ENCODE measurements at regions not wholly inside any gene's neighbourhood (a gene's known extent, or its start where the extent isn't known, plus 50 kb on each side); places are given as distances from the start of the nearest gene placed in this dataset.
"Not testable (repeated sequence)": the region's sequence is repeated elsewhere in the genome, so short reads cannot be mapped to it uniquely, and the experiment has no call there.

DNA sequence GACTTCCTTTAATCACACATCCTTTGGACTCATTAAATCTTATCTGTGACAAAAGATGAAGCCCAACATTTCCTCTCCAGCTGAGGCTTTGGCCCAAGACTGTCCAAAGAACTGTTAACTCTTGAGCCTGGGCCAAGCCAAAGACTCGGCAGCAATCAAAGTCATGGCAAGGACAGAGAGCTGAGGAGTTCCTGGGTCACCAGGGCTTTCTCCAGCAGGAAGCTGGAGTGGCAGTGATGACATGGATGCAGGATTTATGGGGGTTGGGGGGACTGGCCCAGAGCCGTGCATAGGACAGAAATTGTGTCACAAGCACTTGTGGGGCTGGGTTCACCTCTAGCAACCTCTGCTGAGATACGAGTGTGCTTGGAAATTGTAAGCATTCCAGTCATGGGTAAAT is 440.3 kb downstream of the PLK2 start:
- no peak for DNase-seq (ENCODE audit: low read depth in 2 of 2)

DNA sequence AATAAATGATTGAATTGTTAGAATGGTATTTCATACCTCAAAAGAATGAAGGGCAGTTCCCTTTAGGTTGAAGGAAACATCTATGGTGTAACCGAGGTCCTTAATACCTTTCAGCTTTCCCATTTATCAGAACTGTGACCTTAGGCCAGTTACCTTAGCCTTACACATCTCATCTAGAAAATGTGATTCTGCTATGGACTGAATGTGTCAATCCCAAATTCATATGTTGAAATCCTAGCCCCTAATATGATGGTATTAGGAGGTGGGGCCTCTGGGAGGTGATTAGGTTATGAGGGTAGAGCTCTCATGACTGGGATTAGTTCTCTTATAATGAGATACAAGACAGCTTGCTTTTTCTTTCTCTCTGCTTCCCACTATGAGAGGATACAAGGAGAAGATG is 441.9 kb downstream of the PLK2 start:
- no peak for DNase-seq (ENCODE audit: low read depth in 2 of 2)

GRCh38 chr5:58016877-58017276 is 443.0 kb downstream of the PLK2 start:
- DNase-seq (ENCODE audit: low read depth in 2 of 2): no peak

- DNase-seq (ENCODE audit: low read depth in 2 of 2): no peak
These were observed 443.5 kb downstream of the PLK2 start for GRCh38 chr5:58016358-58016757.

DNA sequence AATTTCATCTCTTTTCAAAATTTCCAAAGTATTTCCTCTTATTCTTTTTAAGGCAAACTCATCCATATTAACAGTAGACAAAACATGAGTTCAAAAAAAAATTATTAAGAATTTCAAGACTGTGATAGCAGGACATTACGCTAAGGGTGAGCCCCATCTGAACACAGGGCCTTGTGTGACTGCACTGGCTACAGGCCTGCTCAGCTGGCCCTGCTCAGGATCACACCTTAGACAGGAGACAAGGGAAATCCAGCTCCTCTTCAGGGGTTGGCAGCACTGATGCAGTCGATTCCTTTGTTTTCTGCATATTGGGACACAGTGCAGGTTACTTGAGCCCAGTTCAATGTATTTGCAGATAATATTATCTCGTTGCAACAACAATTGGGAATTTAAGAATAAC is 444.7 kb downstream of the PLK2 start:
- no peak for DNase-seq (ENCODE audit: low read depth in 2 of 2)

GRCh38 chr5:58013542-58014258 is 446.2 kb downstream of the PLK2 start:
- DNase-seq (ENCODE audit: low read depth in 2 of 2): no peak

DNA sequence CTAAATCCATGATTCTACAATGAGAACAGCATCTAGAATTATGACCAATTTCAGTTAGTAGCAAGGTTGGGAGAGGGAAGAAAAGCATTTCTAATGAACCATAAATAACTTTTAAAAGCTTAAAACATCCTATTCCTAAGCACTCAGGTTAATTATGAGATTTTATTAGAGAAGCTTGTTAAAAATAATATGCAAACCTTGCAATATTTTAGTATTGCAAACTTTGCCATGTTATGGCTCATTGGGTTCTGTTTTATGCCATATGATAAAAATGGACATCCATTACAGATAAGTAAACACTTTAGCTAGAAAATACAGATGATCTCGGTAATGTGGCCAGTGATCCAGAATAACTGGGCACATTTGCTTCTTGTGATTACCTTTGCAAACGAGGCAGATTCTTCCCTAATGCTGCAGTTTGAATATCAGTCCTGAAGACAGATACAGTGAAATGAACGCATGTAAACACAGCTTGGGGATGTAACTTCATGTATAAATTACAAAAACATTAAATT is 447.0 kb downstream of the PLK2 start:
- no peak for DNase-seq (ENCODE audit: low read depth in 2 of 2)

- no peak for DNase-seq (ENCODE audit: low read depth in 2 of 2)
These were observed 447.8 kb downstream of the PLK2 start for GRCh38 chr5:58012102-58012501.

DNA sequence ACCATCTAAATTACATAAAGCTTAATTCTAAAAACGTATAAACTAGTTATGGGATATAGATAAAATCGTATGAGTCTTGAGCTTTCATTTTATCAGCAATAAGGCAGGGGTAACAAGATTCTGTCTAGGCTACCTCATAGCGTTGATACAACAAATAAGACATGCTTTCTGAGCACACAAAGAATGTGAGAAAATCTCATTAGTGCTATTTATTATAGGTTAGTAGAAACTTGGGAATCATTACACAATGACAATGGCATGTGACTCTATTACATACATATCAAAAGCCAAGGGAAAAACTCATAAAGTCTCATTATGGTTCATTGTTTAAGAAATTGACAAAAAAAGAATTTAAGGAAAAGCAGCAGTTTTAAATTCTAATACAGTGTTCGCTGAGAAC is 448.6 kb downstream of the PLK2 start:
- no peak for DNase-seq (ENCODE audit: low read depth in 2 of 2)

DNA sequence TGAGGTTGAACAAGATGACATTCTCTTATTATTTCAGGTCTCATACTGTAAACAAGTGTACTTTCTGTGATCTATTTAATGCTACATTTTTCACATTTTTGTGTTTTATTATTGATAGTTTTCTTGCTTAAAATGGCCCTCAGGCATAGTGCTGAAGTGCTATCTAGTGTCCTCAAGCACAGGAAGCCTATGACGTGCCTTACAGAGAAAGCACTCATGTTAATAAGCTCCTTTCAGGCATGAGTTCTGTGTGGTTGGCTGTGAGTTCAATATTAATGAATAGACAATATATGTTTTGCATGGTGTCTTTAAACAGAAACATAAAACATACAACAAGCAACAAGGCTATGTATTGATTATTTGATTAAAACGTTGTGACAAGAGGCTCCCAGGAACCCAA is 450.1 kb downstream of the PLK2 start:
- DNase-seq (ENCODE audit: low read depth in 2 of 2): no peak

GRCh38 chr5:58002323-58002722 is 457.6 kb downstream of the PLK2 start:
- no peak for DNase-seq (ENCODE audit: low read depth in 2 of 2)

DNA sequence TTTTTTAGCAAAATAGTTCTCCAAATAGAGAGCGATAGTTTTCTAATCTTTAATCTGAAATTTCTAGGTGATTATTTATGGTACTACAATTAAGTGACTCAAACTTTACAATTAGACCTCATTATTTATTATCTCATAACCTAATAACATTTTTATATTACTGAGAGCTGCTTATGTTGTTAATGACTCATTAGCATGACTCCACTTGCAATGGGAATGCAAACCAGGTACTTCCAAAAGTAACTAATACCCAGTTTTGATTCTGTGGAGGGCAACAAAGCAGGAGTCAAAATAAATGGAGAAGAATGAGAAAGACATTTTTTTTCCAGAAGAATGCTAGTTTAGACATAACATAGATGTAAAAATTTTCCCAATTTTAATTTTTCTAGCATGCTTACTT is 466.0 kb downstream of the PLK2 start:
- DNase-seq (ENCODE audit: low read depth in 2 of 2): no peak

DNA sequence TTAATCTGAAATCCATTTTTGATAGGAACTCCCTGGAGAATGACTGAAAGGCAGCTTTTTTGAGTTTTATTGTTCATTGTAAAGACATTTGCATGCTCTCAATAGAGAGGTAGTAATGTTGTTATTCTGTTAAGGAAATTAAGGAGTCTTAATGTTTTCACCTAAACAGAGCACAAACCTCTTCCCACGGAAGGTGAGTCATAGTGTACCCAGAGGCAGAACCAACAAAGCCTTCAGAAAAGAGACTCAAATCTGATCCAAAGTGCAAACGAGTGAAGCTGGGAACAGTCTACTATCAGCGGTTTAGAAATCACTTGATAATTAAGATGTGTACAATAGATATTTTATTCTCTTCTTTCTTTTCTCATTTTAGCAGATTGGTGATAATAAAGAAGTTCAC is 470.5 kb downstream of the PLK2 start:
- DNase-seq (ENCODE audit: low read depth in 2 of 2): no peak

DNA sequence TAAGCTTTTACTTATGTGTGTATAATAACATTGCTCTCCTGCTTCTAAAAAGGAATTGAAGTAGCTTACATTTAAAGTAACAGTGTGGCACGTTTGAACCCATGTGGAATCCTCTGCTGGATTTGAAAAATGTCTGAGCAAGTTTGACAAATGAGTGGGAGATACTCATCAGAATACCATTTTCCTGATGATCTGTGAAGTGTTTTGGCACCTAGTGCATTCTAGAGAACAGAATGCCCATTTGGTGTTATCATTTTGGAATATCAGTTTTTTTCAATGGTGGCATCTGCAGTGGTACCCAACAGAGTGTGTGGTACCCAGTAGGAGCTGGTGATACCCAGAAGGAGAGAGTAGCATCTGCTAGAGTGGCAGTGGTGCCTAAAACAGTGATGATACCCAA is 471.1 kb downstream of the PLK2 start:
- no peak for DNase-seq (ENCODE audit: low read depth in 2 of 2)

- DNase-seq (ENCODE audit: low read depth in 2 of 2): no peak
These were observed 472.3 kb downstream of the PLK2 start for GRCh38 chr5:57987552-57987951.

GRCh38 chr5:57986761-57987341 is 473.0 kb downstream of the PLK2 start:
- no peak for DNase-seq (ENCODE audit: low read depth in 2 of 2)

- DNase-seq (ENCODE audit: low read depth in 2 of 2): no peak
These were observed 476.5 kb downstream of the PLK2 start for GRCh38 chr5:57983426-57983825.

DNA sequence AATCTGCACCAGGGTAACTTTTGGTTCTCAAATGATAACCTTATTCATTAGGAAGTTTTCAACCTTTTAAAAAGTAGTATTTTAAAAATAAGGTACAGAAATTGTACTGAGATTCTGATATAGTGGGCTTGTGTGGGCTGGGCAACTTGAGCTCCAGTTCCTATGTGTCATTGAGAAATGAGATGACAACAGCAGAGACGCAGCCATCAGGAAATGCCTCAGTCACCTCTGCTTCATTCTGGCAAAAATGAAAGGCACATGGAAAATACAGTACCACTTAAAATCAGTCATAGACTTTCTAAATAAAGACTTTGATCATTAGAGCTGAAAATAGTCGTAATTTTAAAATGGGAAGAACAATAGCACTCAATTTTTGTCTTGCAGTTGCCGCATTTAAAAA is 480.2 kb downstream of the PLK2 start:
- no peak for DNase-seq (ENCODE audit: low read depth in 2 of 2)

DNA sequence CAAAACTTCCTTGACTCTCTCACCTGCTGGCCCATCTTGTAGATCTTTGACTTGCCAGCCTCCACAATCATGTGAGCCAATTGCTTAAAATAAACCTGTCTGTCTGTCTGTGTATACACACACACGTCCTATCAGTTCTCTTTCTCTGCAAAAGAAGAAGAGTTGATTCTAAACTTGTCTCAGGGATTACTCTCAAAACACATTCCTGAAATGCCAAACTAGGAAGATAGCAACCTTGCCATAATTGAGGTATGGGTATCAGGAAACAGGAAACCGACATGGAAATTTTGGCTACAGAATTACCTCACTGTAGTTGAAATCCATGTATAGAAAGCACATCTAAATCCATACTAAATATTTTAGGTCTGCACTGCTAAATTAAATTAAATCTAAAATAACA is 483.4 kb downstream of the PLK2 start:
- no peak for DNase-seq (ENCODE audit: low read depth in 2 of 2)

- DNase-seq (ENCODE audit: low read depth in 2 of 2): not testable (repeated sequence)
These were observed 487.8 kb downstream of the PLK2 start for GRCh38 chr5:57972099-57972498.

- no peak for DNase-seq (ENCODE audit: low read depth in 2 of 2)
These were observed 478.0 kb upstream of the ACTBL2 start for GRCh38 chr5:57960569-57960968.

DNA sequence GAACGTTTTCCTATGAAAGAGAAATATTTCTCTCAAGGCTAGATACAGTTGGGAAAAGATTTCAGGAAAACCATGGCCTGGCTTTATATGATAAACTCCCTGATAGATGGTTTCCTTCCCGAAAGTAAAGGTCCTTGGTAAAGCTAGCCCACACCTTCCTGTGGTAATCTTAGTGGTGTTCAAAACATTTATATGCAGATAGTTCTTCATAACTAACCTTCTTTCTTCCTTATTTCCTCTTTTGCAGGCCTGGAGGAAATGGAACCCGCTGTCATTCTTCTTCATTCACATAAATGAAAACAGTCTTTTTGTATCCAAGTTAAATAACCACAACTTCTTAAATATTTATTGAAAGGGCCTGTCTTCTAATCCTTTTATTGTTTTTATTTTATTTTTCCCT is 474.0 kb upstream of the ACTBL2 start:
- no peak for DNase-seq (ENCODE audit: low read depth in 2 of 2)

GRCh38 chr5:57955511-57955910 is 472.9 kb upstream of the ACTBL2 start:
- no peak for DNase-seq (ENCODE audit: low read depth in 2 of 2)

DNA sequence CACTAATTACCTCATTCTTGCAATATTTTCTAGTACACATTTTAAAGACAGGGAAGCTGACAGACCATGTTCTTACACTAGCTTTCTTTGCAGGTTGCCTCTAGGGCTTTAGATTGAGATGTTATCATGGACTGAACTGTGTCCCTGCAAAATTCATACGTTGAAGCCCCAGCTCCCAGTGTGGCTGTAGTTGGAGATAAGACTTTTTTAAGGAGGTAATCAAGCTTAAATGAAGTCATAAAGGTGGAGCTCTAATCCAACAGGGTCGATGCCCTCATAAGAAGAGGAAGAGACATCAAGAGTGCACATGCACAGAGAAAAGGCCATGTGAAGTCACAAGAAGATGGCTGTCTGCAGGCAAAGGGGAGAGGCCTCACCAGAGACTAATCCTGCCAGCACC is 471.2 kb upstream of the ACTBL2 start:
- no peak for DNase-seq (ENCODE audit: low read depth in 2 of 2)
